ENCODE measurements at regions not wholly inside any gene's neighbourhood (a gene's known extent, or its start where the extent isn't known, plus 50 kb on each side); places are given as distances from the start of the nearest gene placed in this dataset.

DNA sequence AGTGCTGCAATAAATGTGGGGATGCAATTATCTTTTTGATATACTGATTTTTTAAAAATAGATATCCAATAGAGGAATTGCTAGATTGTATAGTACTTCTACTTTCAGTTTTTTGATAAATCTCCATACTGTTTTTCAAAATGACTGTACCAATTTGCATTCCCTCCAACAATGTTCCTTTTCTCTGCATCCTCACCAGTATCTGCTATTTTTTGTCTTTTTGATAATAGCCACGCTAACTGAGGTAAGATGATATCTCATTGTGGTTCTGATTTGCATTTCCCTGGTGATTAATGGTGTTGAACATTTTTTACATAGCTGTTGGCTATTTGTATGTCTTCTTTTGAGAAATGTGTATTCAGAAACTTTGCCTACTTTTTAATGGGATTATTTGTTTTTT lies 217.7 kb upstream of the MTPN start:
- no peak for TF ChIP-seq CTCF (IDR thresholded peaks at IDR 0.05; ENCODE audit: extremely low read depth, insufficient read depth, missing control alignments)
- DNase-seq (ENCODE audit: low spot score), result no peak
- in situ Hi-C loops (cut with MboI; ENCODE audit: low pct_unique_long_range_greater_than_20kb, low sequenced_read_pairs, unreplicated experiment), result no loop called here

DNA sequence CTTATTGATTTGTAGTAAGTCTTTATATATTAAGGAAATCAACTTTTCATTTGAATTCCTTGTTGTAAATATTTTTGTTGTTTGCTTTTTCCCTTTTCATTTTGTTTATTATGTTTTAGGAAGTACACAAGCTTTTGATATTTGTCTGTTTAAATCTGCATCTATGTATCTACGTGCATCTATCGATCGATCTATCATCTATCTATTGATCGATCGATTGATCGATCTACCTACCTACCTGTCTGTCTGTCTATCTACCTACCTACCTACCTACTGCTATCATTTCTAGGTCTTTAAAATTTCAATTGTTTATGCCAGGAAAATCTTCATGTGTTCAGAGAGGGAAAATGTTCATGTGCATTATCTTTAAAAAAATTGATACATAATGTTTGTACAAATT lies 216.8 kb upstream of the MTPN start:
- no peak for TF ChIP-seq CTCF (IDR thresholded peaks at IDR 0.05; ENCODE audit: extremely low read depth, insufficient read depth, missing control alignments)
- in situ Hi-C loops (cut with MboI; ENCODE audit: low pct_unique_long_range_greater_than_20kb, low sequenced_read_pairs, unreplicated experiment), result no loop called here

GRCh38 chr7:136189506-136189998 lies 212.4 kb upstream of the MTPN start:
- DNase-seq (ENCODE audit: low spot score), result no peak
- in situ Hi-C loops (cut with MboI; ENCODE audit: low pct_unique_long_range_greater_than_20kb, low sequenced_read_pairs, unreplicated experiment), result no loop called here
- TF ChIP-seq CTCF (IDR thresholded peaks at IDR 0.05; ENCODE audit: extremely low read depth, insufficient read depth, missing control alignments), result no peak

More for the DNA sequence above, 216.8 kb upstream of the MTPN start:
- no peak for DNase-seq (ENCODE audit: low spot score)

DNA sequence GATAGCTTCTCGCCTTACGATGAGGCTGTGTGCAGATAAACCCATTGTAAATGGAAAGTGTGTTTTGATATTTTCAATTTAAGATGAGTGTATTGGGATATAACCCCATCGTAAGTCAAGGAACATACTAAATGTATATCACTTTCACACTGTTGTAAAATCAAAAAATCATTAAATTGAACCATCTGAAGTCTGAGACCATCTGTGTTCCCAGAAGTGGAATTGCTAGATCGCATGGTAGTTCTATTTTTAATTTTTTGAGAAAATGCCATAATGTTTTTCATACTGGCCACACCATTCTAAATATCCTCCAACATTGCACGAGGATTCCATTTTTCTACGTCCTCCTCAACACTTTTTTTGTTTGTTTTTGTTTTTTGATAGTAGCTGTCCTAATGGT lies 209.1 kb upstream of the MTPN start:
- in situ Hi-C loops (cut with MboI; ENCODE audit: low pct_unique_long_range_greater_than_20kb, low sequenced_read_pairs, unreplicated experiment), result no loop called here
- no peak for TF ChIP-seq CTCF (IDR thresholded peaks at IDR 0.05; ENCODE audit: extremely low read depth, insufficient read depth, missing control alignments)
- no peak for DNase-seq (ENCODE audit: low spot score)

DNA sequence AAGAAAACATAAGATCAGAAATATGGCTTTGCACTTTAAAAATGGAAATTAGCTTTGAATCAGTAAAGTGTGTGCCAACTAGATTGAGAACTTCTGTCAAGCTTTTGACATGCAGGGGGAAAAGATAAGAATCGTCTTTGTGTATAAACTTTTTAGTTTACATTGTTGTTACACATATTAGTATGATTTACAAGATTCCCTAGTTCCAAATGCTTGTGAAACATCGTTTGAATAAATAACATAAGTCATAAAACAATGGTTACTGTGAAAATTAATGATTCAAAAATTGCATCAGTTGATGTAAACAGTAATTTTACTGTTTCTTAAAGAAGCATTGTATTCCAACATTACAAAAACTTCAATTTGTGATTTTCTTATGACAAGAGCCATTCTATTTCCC lies 207.6 kb upstream of the MTPN start:
- no peak for TF ChIP-seq CTCF (IDR thresholded peaks at IDR 0.05; ENCODE audit: extremely low read depth, insufficient read depth, missing control alignments)
- in situ Hi-C loops (cut with MboI; ENCODE audit: low pct_unique_long_range_greater_than_20kb, low sequenced_read_pairs, unreplicated experiment), result no loop called here
- no peak for DNase-seq (ENCODE audit: low spot score)

DNA sequence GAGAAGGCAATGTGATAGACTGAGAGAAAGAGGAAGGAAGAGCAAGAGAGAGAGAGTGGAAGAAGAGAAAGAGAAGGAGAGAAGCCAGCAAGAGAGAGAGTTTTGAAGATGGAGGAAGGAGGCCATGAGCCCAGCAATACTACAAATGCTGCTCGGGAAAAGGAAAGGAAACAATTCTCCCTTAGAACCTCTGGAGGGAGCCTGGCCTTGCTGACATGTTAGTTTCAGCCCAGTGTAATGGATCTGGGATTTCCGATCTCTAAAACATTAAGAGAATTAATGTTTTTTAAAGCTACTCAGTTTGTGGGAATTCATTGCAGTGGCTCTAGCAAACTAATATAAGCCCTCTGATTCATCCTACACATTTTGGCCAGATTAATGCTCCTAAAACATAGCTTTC lies 206.8 kb upstream of the MTPN start:
- in situ Hi-C loops (cut with MboI; ENCODE audit: low pct_unique_long_range_greater_than_20kb, low sequenced_read_pairs, unreplicated experiment), result no loop called here
- no peak for DNase-seq (ENCODE audit: low spot score)
- no peak for TF ChIP-seq CTCF (IDR thresholded peaks at IDR 0.05; ENCODE audit: extremely low read depth, insufficient read depth, missing control alignments)

GRCh38 chr7:136180984-136181383 lies 203.8 kb upstream of the MTPN start:
- no peak for TF ChIP-seq CTCF (IDR thresholded peaks at IDR 0.05; ENCODE audit: extremely low read depth, insufficient read depth, missing control alignments)
- in situ Hi-C loops (cut with MboI; ENCODE audit: low pct_unique_long_range_greater_than_20kb, low sequenced_read_pairs, unreplicated experiment), result no loop called here
- DNase-seq (ENCODE audit: low spot score), result no peak

All from GM13977 (cell line).